ENCODE measurements at regions not wholly inside any gene's neighbourhood (a gene's known extent, or its start where the extent isn't known, plus 50 kb on each side); places are given as distances from the start of the nearest gene placed in this dataset.

- Histone ChIP-seq H3K27me3 (ENCODE audit: low read depth, low read length) (peaks cover 18% of the 10 kb centered on the region), H3K27ac (ENCODE audit: low read length) (no peak overlapping the region), H3K4me1 (ENCODE audit: low read length) (no peaks in the 10 kb centered on the region), H4K20me1 (ENCODE audit: insufficient read depth, low read length) (no peaks in the 10 kb centered on the region), H3K4me3 (ENCODE audit: low read length) (no peak overlapping the region), H3K9me3 (ENCODE audit: insufficient read depth, low read length) (no peaks in the 10 kb centered on the region), H3K36me3 (replicated peaks; ENCODE audit: low read depth, low read length) (no peaks in the 10 kb centered on the region), H3K79me2 (ENCODE audit: low read length) (no peaks in the 10 kb centered on the region), H2AFZ (ENCODE audit: low read depth, low read length) (no peak overlapping the region), H3K4me2 (ENCODE audit: low read length) (no peak overlapping the region), H3K9ac (ENCODE audit: low read length) (no peak overlapping the region)
- TF ChIP-seq EZH2phosphoT487 (IDR thresholded peaks at IDR 0.05; ENCODE audit: low read depth) (no peak), CTCF (IDR thresholded peaks at IDR 0.05; ENCODE audit: low read depth, low read length) (no peak)
These were observed 154.6 kb upstream of the CIBAR2 start for GRCh38 chr16:85266857-85267256.

- H3K4me3 ChIP-seq (ENCODE audit: low read length): no peak overlapping the region
- H3K79me2 ChIP-seq (ENCODE audit: low read length): no peaks in the 10 kb centered on the region
- H3K27me3 ChIP-seq (ENCODE audit: low read depth, low read length): peaks cover 17% of the 10 kb centered on the region
- no peaks in the 10 kb centered on the region for H3K36me3 ChIP-seq (replicated peaks; ENCODE audit: low read depth, low read length)
- H2AFZ ChIP-seq (ENCODE audit: low read depth, low read length): no peak overlapping the region
- TF ChIP-seq CTCF (IDR thresholded peaks at IDR 0.05; ENCODE audit: low read depth, low read length): no peak
- TF ChIP-seq EZH2phosphoT487 (IDR thresholded peaks at IDR 0.05; ENCODE audit: low read depth): no peak
- H3K27ac ChIP-seq (ENCODE audit: low read length): no peak overlapping the region
- H3K4me1 ChIP-seq (ENCODE audit: low read length): no peaks in the 10 kb centered on the region
- H3K9ac ChIP-seq (ENCODE audit: low read length): no peak overlapping the region
- H3K4me2 ChIP-seq (ENCODE audit: low read length): no peak overlapping the region
- H3K9me3 ChIP-seq (ENCODE audit: insufficient read depth, low read length): no peaks in the 10 kb centered on the region
- H4K20me1 ChIP-seq (ENCODE audit: insufficient read depth, low read length): no peaks in the 10 kb centered on the region
These were observed 155.2 kb upstream of the CIBAR2 start for GRCh38 chr16:85267414-85267945.

GRCh38 chr16:85269165-85269564 is 156.9 kb upstream of the CIBAR2 start:
- Histone ChIP-seq H4K20me1 (ENCODE audit: insufficient read depth, low read length) (no peaks in the 10 kb centered on the region), H3K4me3 (ENCODE audit: low read length) (no peak overlapping the region), H3K4me2 (ENCODE audit: low read length) (no peak overlapping the region), H3K79me2 (ENCODE audit: low read length) (no peaks in the 10 kb centered on the region), H3K36me3 (replicated peaks; ENCODE audit: low read depth, low read length) (no peaks in the 10 kb centered on the region), H3K27ac (ENCODE audit: low read length) (no peak overlapping the region), H3K9me3 (ENCODE audit: insufficient read depth, low read length) (no peaks in the 10 kb centered on the region), H2AFZ (ENCODE audit: low read depth, low read length) (no peak overlapping the region), H3K9ac (ENCODE audit: low read length) (no peak overlapping the region), H3K27me3 (ENCODE audit: low read depth, low read length) (peaks cover 19% of the 10 kb centered on the region), H3K4me1 (ENCODE audit: low read length) (no peaks in the 10 kb centered on the region)
- TF ChIP-seq CTCF (IDR thresholded peaks at IDR 0.05; ENCODE audit: low read depth, low read length) (no peak), EZH2phosphoT487 (IDR thresholded peaks at IDR 0.05; ENCODE audit: low read depth) (no peak)

- H3K27ac ChIP-seq (ENCODE audit: low read length): no peak overlapping the region
- H3K79me2 ChIP-seq (ENCODE audit: low read length): no peaks in the 10 kb centered on the region
- H4K20me1 ChIP-seq (ENCODE audit: insufficient read depth, low read length): no peaks in the 10 kb centered on the region
- no peaks in the 10 kb centered on the region for H3K9me3 ChIP-seq (ENCODE audit: insufficient read depth, low read length)
- no peak for TF ChIP-seq CTCF (IDR thresholded peaks at IDR 0.05; ENCODE audit: low read depth, low read length)
- no peak for TF ChIP-seq EZH2phosphoT487 (IDR thresholded peaks at IDR 0.05; ENCODE audit: low read depth)
- H3K4me1 ChIP-seq (ENCODE audit: low read length): no peaks in the 10 kb centered on the region
- H3K4me3 ChIP-seq (ENCODE audit: low read length): no peak overlapping the region
- H3K36me3 ChIP-seq (replicated peaks; ENCODE audit: low read depth, low read length): no peaks in the 10 kb centered on the region
- H3K9ac ChIP-seq (ENCODE audit: low read length): no peak overlapping the region
- H3K4me2 ChIP-seq (ENCODE audit: low read length): no peak overlapping the region
- peaks cover 19% of the 10 kb centered on the region for H3K27me3 ChIP-seq (ENCODE audit: low read depth, low read length)
- no peak overlapping the region for H2AFZ ChIP-seq (ENCODE audit: low read depth, low read length)
These were observed 158.1 kb upstream of the CIBAR2 start for GRCh38 chr16:85270374-85270773.
